ENCODE measurements at regions not wholly inside any gene's neighbourhood (a gene's known extent, or its start where the extent isn't known, plus 50 kb on each side); places are given as distances from the start of the nearest gene placed in this dataset.

DNA sequence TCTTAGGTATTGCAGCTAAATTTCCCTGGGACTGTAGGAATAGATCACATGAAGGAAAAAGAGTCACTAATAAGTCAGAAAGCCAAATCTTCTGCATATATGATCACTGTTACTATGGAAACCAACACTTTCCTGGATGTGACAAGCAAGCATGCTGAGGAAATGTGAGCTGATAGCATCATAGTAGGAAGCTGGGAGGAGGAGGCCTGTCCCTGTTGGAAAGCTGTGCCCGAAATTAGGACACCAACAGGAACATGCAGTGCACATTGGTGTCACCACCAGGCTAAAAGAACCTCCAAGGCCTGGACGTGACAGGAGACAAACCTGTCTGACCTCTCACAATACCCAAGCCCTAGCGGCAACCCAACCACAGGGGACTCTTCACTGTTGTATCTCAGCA, 181.9 kb upstream of the PCSK2 start:
- FAIRE-seq (no peak), DNase-seq (ENCODE audit: insufficient read length, low spot score) (no peak)
- TF ChIP-seq, protein P1, sequence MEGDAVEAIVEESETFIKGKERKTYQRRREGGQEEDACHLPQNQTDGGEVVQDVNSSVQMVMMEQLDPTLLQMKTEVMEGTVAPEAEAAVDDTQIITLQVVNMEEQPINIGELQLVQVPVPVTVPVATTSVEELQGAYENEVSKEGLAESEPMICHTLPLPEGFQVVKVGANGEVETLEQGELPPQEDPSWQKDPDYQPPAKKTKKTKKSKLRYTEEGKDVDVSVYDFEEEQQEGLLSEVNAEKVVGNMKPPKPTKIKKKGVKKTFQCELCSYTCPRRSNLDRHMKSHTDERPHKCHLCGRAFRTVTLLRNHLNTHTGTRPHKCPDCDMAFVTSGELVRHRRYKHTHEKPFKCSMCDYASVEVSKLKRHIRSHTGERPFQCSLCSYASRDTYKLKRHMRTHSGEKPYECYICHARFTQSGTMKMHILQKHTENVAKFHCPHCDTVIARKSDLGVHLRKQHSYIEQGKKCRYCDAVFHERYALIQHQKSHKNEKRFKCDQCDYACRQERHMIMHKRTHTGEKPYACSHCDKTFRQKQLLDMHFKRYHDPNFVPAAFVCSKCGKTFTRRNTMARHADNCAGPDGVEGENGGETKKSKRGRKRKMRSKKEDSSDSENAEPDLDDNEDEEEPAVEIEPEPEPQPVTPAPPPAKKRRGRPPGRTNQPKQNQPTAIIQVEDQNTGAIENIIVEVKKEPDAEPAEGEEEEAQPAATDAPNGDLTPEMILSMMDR (IDR thresholded peaks at IDR 0.05; ENCODE audit: insufficient read depth, missing control alignments), result no peak

DNA sequence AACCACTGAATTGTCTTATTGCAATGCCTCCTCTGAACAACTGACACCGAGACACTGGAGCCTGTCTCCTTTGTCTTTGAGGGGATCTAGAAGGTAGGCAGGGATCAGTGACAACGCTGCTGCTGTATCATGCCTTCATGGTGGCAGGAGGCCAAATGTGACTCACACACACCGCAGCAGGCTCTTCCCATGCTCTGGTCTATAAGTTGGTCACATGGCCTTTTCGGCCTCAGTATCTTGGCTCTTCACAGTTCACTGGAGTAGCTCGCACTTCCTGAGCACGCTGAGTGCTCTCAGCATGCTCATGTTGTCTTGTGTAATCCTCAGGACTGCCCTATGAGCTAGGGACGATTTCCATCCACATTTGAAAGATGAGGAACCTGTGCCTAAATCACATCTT, 167.4 kb upstream of the PCSK2 start:
- DNase-seq (ENCODE audit: insufficient read length, low spot score) (no peak), FAIRE-seq (no peak)
- TF ChIP-seq, protein P1 (IDR thresholded peaks at IDR 0.05; ENCODE audit: insufficient read depth, missing control alignments), result no peak

DNA sequence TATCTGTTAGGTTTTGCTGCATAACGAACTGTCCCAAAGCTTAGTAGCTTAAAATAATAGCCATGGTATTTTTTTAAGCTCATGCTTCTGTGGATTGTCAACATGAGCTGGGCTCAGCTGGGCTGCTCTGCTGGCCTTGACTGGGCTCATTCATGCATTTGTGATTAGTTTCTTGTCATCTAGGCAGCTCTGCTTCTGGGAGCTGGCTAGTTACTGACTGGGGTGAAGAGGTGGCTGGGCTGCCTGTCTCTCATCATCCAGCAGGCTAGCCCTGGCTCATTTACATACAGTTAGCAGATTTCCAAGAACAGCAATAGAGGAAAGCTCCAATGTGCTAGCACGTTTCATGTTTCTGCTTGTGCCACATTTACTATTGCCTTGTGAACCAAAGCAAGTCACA, 165.1 kb upstream of the PCSK2 start:
- DNase-seq (ENCODE audit: insufficient read length, low spot score) (no peak), FAIRE-seq (no peak)
- TF ChIP-seq, protein P1 (IDR thresholded peaks at IDR 0.05; ENCODE audit: insufficient read depth, missing control alignments), result no peak

DNA sequence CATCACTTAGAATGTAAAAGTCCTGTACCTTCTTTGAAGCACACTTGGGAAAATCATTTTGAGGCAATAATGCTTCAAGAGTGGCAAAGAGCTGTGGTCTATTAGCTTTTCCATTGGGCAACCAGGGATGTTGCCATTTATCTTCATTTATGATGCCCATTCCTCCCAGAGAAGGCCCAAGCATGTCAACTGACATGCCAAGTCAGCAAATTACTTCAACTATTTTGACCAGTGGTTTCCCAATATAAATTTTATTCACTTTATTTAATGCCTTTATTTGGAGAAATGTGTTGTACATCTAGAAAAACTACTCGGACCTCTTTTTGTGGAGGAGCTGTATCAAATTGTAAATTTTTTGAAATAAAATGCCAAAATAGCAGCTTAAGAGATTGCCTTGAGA, 164.1 kb upstream of the PCSK2 start:
- TF ChIP-seq, protein P1 (IDR thresholded peaks at IDR 0.05; ENCODE audit: insufficient read depth, missing control alignments), result no peak
- no peak for DNase-seq (ENCODE audit: insufficient read length, low spot score)
- no peak for FAIRE-seq

DNA sequence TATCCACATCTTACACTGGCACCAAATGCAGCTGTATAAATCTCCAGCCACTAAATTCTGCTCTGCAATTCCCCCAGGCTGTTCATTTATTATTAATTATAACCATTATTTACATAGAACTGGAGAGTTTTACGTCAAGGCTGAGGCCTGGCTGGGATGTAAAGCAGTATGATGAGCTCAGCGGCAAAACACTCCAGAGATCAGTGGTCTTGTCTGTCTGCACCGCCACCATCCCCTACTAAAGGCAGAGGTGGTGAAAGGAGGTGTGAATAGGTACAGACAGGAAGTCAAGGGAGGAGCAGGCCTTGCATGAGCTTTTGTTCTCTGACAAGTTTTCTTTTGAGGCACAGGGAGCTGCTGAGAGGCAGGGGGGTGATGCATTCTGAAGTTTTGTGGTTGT, 159.9 kb upstream of the PCSK2 start:
- TF ChIP-seq, protein P1 (IDR thresholded peaks at IDR 0.05; ENCODE audit: insufficient read depth, missing control alignments), result no peak
- FAIRE-seq (no peak), DNase-seq (ENCODE audit: insufficient read length, low spot score) (no peak)

DNA sequence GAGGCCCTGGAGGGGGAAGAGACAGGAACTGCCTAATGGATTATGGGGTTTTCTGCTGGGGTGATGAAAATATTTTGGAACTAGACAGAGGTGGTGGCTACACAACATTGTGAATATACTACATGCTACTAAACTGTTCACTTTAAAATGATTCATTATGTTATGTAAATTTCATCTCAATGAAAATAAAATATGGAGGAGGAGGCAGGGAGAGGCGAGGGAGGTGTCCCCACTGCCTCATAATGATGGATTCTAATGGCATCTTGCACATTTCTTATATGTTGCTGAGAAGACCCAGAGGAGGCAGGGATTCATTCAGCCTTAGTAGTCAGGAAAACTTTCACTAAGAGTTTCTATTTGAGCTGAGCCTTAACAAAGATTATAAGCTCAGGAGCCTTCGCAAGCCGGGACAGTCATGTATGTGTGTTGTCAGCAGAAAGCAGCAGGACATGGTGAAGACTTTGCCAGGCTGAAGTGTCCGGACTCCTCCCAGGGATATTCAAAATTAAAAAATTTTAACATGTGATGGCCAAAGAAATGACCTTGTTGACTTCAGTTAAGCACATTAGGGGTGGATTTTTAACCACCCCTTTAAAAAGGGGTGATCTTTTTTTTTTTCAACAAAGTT, 158.6 kb upstream of the PCSK2 start:
- TF ChIP-seq, protein P1 (IDR thresholded peaks at IDR 0.05; ENCODE audit: insufficient read depth, missing control alignments), result no peak
- FAIRE-seq (no peak), DNase-seq (ENCODE audit: insufficient read length, low spot score) (no peak)

DNA sequence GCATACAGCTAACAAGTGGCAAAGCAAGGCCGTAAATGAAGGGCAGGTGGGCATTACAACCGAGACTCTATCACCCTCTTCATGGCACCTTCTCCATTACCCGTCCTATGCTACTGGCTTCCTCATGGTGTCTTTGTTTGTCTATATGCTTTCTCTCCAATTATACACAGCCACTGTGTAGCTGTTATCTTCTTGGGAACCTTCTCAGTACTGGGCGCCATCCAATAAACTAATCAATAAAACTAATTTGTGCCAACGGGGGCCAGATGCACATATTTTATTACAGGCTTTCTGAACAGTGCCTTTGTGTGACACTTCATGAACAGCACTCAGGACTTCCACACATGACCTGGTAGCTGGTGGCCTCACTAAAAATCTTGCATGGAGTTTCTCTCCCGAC, 149.8 kb upstream of the PCSK2 start:
- DNase-seq (ENCODE audit: insufficient read length, low spot score), result no peak
- TF ChIP-seq, protein P1 (IDR thresholded peaks at IDR 0.05; ENCODE audit: insufficient read depth, missing control alignments), result no peak
- FAIRE-seq, result no peak
